ENCODE measurements at regions not wholly inside any gene's neighbourhood (a gene's known extent, or its start where the extent isn't known, plus 50 kb on each side); places are given as distances from the start of the nearest gene placed in this dataset.

DNA sequence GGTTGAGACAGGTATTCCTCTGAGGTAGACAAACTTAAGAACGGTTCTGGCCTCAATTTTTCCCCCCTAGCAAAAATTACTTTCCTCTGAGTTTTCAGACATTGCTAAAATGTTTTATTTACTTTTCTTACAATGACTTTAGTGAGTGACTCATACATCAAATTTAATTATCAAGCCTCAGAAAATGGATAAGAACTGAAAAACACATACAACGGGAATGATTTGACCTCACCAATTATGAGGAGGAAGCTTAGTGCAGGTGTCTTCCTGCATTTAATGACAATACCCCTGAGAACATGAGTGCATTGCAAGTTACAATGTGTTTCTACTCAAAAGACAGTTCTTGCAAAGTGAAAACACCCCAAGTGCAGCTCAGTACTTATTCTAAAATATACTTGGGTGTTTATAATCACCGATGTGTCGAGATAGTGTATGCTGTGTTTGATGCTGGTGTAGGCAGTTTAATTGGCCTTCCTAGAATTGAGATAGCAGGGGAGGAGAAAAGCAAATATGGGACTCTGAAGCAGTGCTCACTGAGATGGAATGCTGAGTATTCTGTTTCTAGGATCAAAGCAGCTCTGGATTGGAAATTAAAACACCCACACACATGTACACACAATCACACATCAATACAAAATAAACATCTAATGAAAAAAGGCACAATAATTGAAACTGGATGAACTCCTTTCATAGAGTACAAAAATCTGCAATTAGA is 189.5 kb upstream of the SLC10A2 start:
- H3K36me3 ChIP-seq (ENCODE audit: control insufficient read depth, insufficient read depth, low read length): no peaks in the 10 kb centered on the region
- no peaks in the 10 kb centered on the region for H4K20me1 ChIP-seq (ENCODE audit: control insufficient read depth, extremely low read depth, insufficient read depth, low read length)
- no peak overlapping the region for H3K4me2 ChIP-seq (ENCODE audit: extremely low read depth, insufficient read depth, low read length)
- H3K79me2 ChIP-seq (ENCODE audit: control insufficient read depth, insufficient read depth, low read length): no peaks in the 10 kb centered on the region
- no peak overlapping the region for H3K9ac ChIP-seq (ENCODE audit: insufficient read depth, low read length)
- no peaks in the 10 kb centered on the region for H3K27me3 ChIP-seq (ENCODE audit: control insufficient read depth, insufficient read depth, low read length)
- no peaks in the 10 kb centered on the region for H3K4me1 ChIP-seq (ENCODE audit: control insufficient read depth, extremely low read depth, insufficient read depth, low read length)
- H3K9me3 ChIP-seq (ENCODE audit: control insufficient read depth, insufficient read depth, low read depth, low read length): no peaks in the 10 kb centered on the region
- TF ChIP-seq, protein P1, sequence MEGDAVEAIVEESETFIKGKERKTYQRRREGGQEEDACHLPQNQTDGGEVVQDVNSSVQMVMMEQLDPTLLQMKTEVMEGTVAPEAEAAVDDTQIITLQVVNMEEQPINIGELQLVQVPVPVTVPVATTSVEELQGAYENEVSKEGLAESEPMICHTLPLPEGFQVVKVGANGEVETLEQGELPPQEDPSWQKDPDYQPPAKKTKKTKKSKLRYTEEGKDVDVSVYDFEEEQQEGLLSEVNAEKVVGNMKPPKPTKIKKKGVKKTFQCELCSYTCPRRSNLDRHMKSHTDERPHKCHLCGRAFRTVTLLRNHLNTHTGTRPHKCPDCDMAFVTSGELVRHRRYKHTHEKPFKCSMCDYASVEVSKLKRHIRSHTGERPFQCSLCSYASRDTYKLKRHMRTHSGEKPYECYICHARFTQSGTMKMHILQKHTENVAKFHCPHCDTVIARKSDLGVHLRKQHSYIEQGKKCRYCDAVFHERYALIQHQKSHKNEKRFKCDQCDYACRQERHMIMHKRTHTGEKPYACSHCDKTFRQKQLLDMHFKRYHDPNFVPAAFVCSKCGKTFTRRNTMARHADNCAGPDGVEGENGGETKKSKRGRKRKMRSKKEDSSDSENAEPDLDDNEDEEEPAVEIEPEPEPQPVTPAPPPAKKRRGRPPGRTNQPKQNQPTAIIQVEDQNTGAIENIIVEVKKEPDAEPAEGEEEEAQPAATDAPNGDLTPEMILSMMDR (conservative IDR thresholded peaks at IDR 0.05 in 1 of 2, IDR thresholded peaks at IDR 0.05 in 1 of 2; ENCODE audit: low read depth in 1 of 2, low read length in 2 of 2): no peak
- no peak for TF ChIP-seq EZH2 (IDR thresholded peaks at IDR 0.05; ENCODE audit: low read length, missing control alignments)
- no peak for DNase-seq (ENCODE audit: low read depth in 2 of 2)
- no peak overlapping the region for H3K27ac ChIP-seq (ENCODE audit: insufficient read depth, low read length)
- H2AFZ ChIP-seq (ENCODE audit: low read length): no peak overlapping the region
- no peak overlapping the region for H3K4me3 ChIP-seq (replicated peaks in 1 of 4; ENCODE audit: control extremely low read depth in 1 of 4, insufficient read depth in 1 of 4, low read depth in 3 of 4, low read length in 4 of 4)

GRCh38 chr13:103250071-103250470 is 183.9 kb upstream of the SLC10A2 start:
- Histone ChIP-seq H3K4me1 (ENCODE audit: control insufficient read depth, extremely low read depth, insufficient read depth, low read length) (no peaks in the 10 kb centered on the region), H3K9ac (ENCODE audit: insufficient read depth, low read length) (no peak overlapping the region), H3K4me3 (replicated peaks in 1 of 4; ENCODE audit: control extremely low read depth in 1 of 4, insufficient read depth in 1 of 4, low read depth in 3 of 4, low read length in 4 of 4) (no peak overlapping the region), H3K79me2 (ENCODE audit: control insufficient read depth, insufficient read depth, low read length) (no peaks in the 10 kb centered on the region), H3K36me3 (ENCODE audit: control insufficient read depth, insufficient read depth, low read length) (no peaks in the 10 kb centered on the region), H3K27ac (ENCODE audit: insufficient read depth, low read length) (no peak overlapping the region), H2AFZ (ENCODE audit: low read length) (no peak overlapping the region), H3K27me3 (ENCODE audit: control insufficient read depth, insufficient read depth, low read length) (no peaks in the 10 kb centered on the region), H3K4me2 (ENCODE audit: extremely low read depth, insufficient read depth, low read length) (no peak overlapping the region), H4K20me1 (ENCODE audit: control insufficient read depth, extremely low read depth, insufficient read depth, low read length) (no peaks in the 10 kb centered on the region), H3K9me3 (ENCODE audit: control insufficient read depth, insufficient read depth, low read depth, low read length) (no peaks in the 10 kb centered on the region)
- no peak for DNase-seq (ENCODE audit: low read depth in 2 of 2)
- TF ChIP-seq, protein P1 (conservative IDR thresholded peaks at IDR 0.05 in 1 of 2, IDR thresholded peaks at IDR 0.05 in 1 of 2; ENCODE audit: low read depth in 1 of 2, low read length in 2 of 2): no peak
- no peak for TF ChIP-seq EZH2 (IDR thresholded peaks at IDR 0.05; ENCODE audit: low read length, missing control alignments)

GRCh38 chr13:103246581-103247200 is 180.5 kb upstream of the SLC10A2 start:
- H2AFZ ChIP-seq (ENCODE audit: low read length): no peak overlapping the region
- H3K4me1 ChIP-seq (ENCODE audit: control insufficient read depth, extremely low read depth, insufficient read depth, low read length): no peaks in the 10 kb centered on the region
- no peaks in the 10 kb centered on the region for H3K79me2 ChIP-seq (ENCODE audit: control insufficient read depth, insufficient read depth, low read length)
- H3K9ac ChIP-seq (ENCODE audit: insufficient read depth, low read length): no peak overlapping the region
- no peaks in the 10 kb centered on the region for H3K36me3 ChIP-seq (ENCODE audit: control insufficient read depth, insufficient read depth, low read length)
- no peak for DNase-seq (ENCODE audit: low read depth in 2 of 2)
- H3K4me3 ChIP-seq (replicated peaks in 1 of 4; ENCODE audit: control extremely low read depth in 1 of 4, insufficient read depth in 1 of 4, low read depth in 3 of 4, low read length in 4 of 4): no peak overlapping the region
- no peak overlapping the region for H3K27ac ChIP-seq (ENCODE audit: insufficient read depth, low read length)
- no peaks in the 10 kb centered on the region for H3K9me3 ChIP-seq (ENCODE audit: control insufficient read depth, insufficient read depth, low read depth, low read length)
- no peak for TF ChIP-seq EZH2 (IDR thresholded peaks at IDR 0.05; ENCODE audit: low read length, missing control alignments)
- TF ChIP-seq, protein P1 (conservative IDR thresholded peaks at IDR 0.05 in 1 of 2, IDR thresholded peaks at IDR 0.05 in 1 of 2; ENCODE audit: low read depth in 1 of 2, low read length in 2 of 2): no peak
- H3K4me2 ChIP-seq (ENCODE audit: extremely low read depth, insufficient read depth, low read length): no peak overlapping the region
- H4K20me1 ChIP-seq (ENCODE audit: control insufficient read depth, extremely low read depth, insufficient read depth, low read length): no peaks in the 10 kb centered on the region
- no peaks in the 10 kb centered on the region for H3K27me3 ChIP-seq (ENCODE audit: control insufficient read depth, insufficient read depth, low read length)
